HT1080 (cell line): ENCODE measurements at regions not wholly inside any gene's neighbourhood (a gene's known extent, or its start where the extent isn't known, plus 50 kb on each side); places are given as distances from the start of the nearest gene placed in this dataset.
"Not testable (repeated sequence)": the region's sequence is repeated elsewhere in the genome, so short reads cannot be mapped to it uniquely, and the experiment has no call there.

Source experiments
- DNase-seq: peaks from one replicate; pipeline ENCODE4 v3.0.0-alpha.2; 2015; ENCODE audit warnings: low read depth

DNA sequence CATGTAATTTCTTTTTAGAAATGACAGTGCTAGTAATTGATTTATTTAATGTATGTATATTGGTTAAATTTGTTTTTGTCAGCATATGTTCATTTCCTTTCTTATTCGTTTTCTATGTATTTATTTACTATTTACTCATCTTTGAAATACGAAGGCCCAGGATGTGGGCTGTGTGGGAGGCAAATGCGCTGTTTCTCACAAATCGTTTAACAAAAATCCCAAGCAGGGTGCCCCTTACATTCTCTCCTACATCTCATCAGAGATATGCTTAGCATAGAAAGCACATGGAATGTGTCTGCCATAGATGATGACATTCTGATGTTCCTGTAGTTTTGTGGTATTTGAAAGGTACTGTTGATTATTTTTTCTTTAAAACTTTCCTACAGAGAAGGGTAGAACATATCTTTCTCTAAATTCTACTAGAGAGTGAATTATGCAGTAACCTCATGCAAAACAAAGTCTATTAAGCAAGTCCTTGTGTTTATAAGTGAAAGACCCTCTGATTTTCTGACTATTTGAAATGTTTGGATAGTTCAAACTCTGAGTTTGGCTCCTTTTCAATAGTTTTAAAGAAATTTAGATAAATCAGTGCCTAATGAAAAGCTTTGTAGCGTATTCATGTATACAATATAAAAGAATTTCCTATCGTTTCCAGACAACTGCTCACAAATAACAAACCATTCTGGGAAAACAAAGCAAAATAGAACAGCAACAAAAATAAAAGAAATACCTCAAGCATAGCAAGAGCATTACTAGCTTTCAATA is 111.1 kb upstream of the VGLL3 start:
- no peak for DNase-seq

DNA sequence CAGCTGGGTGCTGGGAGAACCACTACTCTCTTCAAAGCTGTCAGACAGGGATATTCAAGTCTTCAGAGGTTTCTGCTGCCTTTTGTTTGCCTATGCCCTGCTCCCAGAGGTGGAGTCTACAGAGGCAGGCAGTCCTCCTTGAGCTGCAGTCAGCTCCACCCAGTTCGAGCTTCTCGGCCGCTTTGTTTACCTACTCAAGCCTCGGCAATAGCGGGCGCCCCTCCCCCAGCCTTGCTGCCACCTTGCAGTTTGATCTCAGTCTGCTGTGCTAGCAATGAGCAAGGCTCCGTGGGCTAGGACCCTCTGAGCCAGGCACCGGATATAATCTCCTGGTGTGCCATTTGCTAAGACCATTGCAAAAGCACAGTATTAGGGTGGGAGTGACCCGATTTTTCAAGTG is 106.8 kb upstream of the VGLL3 start:
- not testable (repeated sequence) for DNase-seq

DNA sequence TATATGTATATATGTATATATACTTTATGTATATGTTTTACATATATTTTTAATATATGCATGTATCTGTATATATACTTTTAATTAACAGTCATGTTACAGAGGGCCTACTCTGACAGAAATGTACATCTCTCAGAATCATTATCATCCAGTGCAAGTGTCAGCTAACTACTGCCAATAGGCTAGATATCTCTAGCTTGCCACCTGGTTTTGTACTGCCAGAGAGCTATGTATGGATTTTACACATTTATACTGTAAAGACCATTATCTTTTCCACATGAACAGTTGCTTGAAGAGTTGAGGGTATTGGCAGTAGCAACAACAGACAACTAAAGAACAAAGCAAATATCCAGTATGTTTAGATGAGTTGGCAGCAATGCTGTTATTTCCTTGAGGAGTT is 99.7 kb upstream of the VGLL3 start:
- DNase-seq = no peak

DNA sequence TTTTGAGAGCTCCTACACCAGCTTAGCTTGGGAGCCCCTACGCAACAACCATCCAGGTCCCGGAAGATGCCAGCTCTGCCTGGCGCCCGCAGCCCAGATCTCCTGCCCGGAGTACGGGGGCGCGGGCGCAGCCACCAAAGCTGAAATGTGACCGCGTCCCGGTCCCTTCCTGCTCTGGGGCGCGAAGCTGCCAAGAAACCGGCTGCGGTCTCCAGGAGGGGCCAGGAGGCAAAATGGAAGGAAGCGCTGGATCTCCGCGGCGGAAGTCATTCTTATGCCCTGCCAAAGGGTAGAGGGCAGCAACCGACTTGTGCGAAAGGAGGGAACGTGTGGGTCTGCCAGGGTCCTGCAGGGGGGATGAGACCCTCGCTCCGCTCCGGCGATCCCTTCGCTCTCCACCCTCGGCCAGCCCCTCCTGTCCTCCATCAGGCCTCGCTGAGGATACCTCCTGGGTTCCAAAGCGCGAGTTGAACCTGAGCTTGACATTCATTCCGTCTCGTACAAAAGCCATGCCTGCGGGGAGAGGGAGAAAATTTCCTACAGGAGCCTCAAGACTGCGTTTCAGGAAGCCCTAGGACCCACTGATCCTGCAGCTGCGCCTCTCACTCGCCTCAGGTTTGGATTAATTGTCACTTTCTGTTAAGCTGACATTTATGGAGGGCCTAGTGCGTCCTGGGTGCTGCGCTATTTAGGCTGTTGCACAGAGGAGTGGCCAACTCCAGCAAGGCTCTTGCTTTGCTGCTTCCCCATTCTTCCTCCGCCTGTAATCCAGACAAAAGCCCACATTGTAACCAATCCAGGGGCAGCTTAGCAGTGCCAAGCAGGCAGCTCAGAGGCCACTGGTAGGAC is 98.3 kb upstream of the VGLL3 start:
- DNase-seq = no peak

DNA sequence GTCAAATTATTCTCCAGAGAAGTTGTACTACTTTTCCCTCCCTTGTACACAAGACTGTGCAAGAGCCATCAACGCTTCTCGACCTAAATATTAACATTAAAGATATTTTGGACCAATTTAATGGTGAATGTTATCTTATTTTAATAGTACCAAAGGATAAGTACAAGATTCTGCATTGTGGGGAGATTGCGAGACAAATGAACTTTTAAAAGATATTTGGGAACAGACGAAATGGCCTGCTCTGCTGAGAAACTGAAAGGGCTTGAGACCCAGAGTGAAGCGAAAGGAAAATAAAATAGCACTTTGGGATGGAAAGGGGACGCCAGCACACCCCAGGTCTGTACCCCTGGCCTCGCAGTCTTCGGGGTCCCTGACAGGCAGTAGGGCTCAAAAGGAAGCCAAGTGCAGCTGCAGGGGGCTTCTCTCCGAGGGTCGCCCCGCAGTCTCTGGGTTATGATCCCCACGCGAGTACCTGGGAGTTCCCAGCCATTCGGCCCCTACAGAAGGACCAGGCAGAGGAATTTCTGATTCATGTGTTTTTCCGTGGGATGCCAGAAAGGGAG is 97.6 kb upstream of the VGLL3 start:
- no peak for DNase-seq

DNA sequence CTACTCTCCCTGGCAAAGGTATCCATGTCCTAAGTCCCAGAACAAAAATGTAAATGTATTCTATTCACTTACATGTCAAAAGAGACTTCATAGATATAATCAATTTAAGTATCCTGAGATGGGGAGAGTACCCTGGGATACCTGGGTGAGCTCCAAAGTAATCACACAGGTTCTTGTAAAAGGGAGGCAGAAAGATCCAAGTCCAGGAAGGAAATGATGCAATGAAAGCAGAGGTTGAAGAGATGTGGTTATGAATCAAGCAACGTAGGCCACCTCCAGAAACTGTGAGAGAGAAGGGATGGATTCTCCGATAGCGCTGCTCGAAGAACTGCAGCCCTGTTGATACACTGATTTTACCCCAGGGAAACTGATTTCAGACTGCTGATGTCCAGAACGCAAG is 93.9 kb upstream of the VGLL3 start:
- peak; percentile 24 for DNase-seq

DNA sequence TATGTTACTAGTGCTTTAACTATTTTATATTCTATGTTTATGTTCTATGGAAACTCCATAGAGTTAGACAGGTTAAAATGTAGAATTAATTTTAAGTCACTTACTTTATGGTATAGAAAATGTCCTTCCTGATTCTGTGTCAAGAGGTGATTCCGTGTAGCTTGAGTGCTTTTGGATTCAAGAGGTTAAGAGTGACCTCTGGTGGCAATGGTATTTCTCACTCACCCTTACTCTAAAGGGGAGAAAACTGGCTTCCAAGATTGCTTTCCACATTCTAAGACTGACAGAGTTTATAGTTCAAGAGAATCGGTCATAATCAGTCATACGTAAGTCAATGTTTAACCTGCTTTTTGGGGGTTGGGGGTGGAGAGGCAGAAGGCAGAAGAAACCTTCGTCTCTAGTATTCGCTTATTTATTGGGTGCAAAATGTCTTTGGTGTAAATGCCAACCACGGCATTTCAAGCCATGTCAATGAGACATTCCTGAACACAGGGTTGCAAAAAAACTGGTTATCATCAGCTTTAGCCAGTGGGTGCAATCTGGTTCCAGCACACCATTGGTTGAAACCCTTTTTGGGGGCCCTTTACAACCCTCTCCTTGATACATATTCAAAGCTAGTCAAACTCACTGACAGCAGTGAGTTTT is 92.0 kb upstream of the VGLL3 start:
- peak; percentile 50 for DNase-seq

DNA sequence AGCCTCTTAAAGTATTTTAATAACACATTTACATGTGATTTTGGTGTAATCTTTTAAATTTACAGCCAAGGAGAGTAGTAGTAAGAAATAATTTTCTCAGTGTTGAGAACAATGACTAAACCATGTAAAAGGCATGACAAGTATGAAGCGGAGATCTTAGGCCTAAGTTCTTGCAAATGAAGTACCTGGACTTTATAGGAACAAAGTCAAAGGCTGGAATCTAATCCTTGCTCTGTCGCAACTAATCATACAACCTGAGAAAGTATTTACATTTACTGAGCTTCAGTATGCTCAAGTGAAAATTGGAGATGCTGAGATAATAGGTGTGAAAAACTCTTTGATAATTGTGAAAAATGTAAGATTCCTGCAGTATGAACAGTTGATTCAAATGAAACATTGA is 86.4 kb upstream of the VGLL3 start:
- DNase-seq = no peak

DNA sequence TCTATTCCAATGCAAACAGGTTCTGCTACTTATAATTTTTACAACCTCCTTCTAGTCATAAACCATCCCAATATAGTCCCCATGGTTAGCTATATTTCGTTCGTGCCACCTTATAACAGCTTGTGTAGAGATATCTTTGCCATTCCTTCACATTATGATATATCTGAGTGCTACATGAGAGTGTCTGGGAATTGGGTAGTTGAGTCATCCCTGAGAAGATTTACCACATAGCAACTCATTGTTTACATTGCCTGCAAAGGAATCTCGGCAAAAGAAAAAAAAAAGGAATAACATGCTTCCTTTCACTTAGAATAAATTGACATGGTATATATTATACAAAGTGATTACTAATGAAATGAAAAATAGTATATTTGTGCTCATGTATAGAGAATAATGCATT is 86.0 kb upstream of the VGLL3 start:
- peak; percentile 84 for DNase-seq

DNA sequence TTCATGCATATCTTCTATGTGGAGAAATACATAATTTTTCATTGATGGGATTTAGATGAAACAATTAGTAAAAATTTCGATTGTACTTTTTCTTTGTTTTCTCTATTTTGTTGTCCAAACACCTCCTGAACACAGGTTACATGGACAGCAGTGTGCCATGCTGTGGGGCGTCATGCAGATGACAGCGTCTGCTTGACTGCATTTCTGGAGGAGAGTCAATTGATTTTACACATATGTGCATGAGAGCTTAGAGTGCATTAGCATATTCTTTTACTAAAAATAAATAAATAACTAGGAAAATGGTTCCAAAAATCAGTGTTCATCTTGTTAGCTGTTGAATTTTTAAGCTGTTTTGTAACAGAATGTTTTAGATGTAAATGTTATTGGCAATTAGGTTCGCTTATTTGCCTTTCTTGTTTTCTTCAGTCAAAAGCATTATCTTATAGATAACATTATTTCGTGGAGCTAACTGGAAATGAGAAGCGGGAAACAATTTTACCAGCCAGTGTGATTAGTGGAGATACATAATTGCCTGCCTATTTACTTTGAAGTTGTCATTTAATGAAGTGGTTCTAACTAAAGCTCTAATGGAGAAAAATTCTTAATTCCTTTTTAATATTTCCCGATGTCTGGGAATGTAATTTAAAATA is 82.7 kb upstream of the VGLL3 start:
- DNase-seq = no peak

DNA sequence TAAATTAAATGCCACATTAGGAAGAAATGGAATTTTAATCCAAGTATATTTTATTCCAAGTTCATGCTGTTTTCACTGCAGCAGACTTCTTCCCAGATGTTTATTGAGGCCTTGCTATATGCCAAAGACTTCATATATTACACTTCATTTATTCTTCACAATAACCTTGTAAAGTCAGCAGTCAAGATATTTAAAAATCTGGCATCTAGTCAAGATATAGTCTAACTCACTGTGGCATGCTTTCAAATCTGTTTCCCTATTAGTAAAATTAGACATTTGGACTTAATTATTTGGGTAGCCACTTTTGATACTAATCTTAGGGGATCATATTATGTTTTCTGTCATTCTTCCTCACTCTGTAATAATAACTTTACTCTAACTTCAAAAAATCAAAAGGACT is 81.5 kb upstream of the VGLL3 start:
- DNase-seq = no peak

DNA sequence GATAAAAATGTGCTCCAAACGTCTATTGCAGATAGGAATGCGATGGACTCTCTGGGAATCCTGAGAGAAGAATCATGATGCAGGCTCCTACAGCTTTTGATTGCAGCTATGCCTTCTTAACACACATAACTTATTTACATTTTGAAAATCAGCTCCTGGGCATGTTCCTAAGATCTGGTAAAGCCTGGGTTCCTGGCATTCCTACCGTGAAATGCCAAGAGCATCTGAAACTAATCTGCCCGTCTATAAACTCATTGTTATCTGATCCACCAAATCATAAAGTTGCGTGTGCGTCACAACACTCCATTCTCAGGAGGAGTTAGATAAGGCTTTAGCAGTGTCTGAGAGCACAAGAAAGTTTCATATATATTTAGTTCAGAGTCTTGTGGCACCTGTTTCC is 79.0 kb upstream of the VGLL3 start:
- DNase-seq = no peak

DNA sequence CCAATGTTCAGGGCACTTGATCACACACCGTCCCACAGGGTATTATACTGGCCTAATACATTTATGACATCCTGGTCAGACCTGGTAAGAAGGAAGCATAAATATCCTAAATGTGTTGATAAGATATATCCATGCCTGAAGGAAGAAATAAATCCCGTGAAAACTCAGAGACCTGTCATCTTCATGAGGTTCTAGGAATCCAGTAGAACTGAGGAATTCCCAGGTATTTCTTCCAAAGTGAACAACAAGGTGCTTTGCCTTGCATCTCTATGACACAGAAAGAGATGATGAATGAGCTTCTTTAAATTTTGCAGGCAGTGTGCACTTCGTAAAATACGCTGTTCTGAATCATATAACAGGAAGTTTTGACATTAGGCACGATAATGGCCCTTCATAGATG is 78.1 kb upstream of the VGLL3 start:
- no peak for DNase-seq

DNA sequence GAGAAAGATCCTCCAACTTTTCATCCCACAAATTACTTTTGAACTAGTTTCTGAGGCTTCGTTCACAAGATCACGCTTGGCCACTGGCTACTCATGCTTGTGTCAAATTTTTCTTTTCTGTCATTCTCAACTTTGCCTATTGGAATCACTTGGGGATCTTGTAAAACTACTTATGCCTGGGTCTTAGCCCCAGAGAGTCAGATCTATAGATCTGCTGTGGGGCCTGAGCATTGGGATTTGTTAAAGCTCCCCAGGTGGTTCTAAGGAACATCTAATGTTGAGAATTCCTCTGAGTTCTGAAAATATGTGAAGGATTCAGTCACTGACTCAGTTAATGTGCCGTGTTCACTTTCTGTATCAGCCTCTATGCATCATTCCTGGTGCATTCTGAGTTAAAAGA is 71.7 kb upstream of the VGLL3 start:
- DNase-seq = no peak

DNA sequence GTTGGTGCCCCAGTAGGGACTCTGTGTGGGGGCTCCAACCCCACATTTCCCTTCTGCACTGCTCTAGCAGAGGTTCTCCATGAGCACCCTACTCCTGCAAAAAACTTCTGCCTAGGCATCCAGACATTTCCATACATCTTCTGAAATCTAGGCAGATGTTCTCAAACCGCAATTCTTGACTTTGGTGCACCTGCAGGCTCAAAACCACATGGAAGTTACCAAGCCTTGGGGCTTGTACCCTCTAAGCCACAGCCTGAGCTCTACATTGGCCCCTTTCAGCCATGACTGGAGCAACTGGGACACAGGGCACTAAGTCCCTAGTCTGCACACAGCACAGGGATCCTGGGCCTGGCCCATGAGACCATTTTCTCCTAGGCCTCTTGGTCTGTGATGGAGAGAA is 66.5 kb upstream of the VGLL3 start:
- DNase-seq = no peak

DNA sequence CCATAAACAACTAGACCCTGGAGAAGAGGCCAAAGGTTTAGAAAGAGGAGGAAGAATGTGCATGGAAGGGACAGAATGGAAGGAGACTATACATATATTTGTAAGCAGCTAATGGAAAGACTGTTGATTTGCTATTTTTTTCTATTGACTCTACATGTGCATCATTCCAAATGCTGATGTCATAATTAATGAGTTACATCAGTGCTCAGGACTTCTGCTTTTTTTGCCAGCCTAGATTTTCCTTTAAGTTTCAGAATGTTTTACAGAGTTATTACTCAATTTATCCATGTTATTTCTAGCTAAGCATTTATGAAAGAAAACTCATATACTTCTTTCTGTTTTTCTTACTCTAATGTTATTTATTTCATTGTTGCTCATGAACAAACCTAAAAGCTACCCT is 62.6 kb upstream of the VGLL3 start:
- DNase-seq = no peak

DNA sequence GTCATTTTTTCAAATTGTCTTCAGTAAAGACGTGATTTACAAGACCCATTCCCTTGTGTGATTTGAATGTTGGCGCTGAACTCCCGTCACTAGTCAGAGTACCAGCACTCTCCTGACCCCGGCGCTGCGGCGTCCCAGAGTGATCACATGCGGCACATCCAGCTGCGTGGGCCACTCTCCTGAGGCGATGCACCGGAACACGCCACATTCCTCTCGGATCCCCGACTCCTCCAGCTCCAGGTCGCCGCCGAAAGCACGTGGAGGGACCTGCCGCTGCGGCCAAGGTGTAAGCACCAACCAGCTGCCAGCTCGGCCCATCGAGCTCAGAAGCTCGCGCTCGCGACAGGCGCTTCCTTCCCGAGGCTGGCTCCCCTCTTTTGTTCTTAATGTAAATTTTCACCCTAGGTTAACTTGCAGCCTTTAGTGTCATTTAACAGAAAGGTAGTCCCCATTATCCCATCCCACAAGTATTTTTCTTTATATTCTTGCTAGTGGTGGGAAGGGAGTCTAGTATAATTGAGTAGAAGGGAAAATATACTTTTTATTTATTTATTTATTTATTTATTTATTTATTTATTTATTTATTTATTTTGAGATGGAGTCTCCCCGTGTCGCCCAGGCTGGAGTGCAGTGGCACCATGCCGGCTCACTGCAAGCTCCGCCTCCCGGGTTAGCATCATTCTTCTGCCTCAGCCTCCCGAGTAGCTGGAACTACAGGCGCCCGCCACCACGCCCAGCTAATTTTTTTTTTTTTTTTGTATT is 61.7 kb upstream of the VGLL3 start:
- DNase-seq = no peak

DNA sequence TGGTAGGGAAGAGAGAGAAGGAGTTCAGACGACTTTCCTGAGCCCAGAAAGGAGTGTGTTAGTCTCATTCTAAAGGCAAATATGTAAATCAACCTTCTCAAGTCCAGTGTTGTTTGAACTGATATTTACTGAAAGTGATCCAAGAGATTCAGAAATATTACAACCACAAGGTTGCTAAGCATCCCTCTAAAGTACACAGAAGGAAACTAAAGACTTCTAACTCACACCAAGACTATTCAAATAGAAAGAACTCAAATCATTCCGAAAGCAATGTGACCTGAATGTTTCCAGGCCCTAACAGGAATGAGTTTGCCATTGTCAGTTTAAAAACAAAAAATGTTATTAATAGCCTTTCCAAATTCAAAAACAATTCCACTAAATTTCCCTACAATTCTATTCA is 56.9 kb upstream of the VGLL3 start:
- no peak for DNase-seq

DNA sequence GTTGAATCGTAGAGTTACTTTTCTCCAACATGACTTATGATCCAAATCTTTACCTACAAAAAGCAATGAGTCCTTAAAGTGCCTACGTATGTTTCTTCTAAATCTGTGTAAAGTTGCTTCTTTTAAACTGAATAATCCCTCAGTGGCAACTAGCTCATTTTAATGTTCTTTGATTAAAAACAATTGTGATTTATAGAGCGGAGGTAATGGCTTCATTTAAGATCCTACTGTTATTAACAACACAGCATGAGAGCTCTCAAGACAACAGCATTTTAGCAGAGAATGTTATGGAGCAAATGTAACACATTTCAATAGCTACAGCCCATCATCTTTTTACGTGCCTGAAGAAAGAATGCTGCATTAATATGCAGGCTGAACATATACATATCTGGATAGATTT is 55.3 kb upstream of the VGLL3 start:
- DNase-seq = no peak

DNA sequence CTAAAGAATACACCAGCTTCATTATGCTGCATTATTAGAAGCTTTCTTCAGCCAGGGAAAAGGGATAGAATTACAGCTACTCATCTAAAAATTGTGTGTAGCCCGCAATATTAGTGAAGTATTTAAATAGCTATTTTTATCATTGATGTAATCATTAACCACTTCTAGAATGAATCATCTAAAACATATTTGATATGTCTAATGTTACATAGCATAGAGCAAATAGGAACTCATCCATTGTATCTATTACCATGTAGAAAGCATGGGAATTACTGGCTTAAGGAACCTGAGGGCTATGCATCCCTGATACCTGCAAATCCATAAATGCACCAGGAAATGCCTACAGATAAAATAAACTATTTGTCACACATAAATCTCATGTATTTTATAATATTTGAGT is 54.5 kb upstream of the VGLL3 start:
- DNase-seq = no peak

DNA sequence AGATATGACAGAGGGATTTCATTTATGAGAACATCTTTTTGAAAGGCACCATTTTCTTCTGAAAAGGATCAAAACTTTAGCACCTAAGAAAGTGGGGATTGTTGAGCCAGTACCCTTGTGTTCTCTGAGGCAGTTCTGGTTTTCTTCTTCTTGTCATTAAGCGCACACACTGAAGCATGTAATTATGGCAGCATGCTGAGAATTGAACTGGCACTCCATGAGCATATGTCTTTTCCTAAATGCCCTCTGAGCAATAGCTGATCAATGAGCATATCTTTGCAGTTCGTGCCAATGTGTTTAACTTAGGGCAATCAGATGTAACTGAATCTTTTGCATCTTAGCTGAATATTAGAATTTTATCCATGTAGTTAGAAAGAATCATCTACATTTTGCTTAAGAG is 53.9 kb upstream of the VGLL3 start:
- DNase-seq = no peak
